WI38 (cell line): ENCODE measurements at regions not wholly inside any gene's neighbourhood (a gene's known extent, or its start where the extent isn't known, plus 50 kb on each side); places are given as distances from the start of the nearest gene placed in this dataset.

Experiments used
- H3K4me3 ChIP-seq: 2 replicates; pipeline ENCODE4 v1.5.1; 2011; ENCODE audit warnings: low read depth, mild to moderate bottlenecking, control low read depth, low read length
- CTCF ChIP-seq: IDR thresholded peaks from 2 replicates; pipeline ENCODE4 v1.5.1; 2012; ENCODE audit warnings: low read depth, mild to moderate bottlenecking, control low read depth, low read length

DNA sequence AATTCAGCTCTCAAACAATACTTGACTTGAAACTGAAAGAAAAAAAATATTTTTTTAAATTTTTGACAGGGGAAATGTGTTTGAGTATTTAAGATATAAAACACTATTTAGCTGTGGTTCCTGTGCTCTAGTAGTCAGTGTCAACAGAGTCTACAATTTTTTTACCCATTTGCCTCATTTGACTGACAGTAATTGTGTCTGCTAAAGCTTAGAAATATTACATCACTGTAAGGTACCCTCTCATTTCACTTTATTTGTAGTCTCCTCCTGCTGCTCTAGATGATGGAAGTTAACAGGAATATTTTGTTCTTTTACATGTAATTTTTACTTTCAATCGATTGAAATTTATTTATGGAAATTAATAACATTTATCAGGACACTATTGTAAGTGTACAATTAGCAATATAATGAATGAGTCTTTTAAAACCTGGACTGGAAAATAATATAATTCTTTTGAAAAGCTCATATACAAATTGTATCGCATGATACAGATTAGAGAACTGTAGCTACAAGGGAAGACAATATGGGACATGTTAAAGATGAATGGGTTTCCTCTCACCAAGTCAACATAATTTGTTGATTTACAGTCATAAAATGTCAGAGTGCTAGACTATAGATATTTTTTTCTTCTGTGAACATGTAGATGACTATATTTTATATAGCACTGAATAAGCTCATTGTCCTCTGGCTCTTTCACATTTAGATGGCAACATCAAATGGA lies 1186.5 kb upstream of the ADGRL3 start:
- no peak for TF ChIP-seq CTCF
- no peak overlapping the region for H3K4me3 ChIP-seq

GRCh38 chr4:60016971-60017370 lies 1183.2 kb upstream of the ADGRL3 start:
- H3K4me3 ChIP-seq, result no peak overlapping the region
- TF ChIP-seq CTCF, result no peak

DNA sequence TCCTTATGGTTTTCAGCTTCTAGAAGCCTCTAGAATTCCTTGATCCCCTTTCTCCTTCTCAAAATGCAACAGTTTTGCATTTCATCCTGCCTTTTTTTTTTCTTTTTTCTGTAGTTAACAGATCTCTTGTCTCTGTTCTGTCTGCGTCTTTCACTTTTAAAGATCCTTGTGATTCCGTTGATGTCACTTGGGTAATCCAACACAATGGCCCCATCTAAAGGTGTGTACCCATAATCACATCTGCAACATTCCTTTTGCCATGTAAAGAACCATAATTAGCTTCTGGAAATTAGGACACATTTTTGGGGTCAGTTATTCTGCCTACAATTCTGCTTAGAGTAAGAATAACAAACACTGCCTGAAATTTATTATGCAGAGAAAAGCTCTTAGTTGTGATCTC lies 1180.9 kb upstream of the ADGRL3 start:
- TF ChIP-seq CTCF, result no peak
- H3K4me3 ChIP-seq, result no peak overlapping the region

GRCh38 chr4:60019946-60020345 lies 1180.2 kb upstream of the ADGRL3 start:
- no peak overlapping the region for H3K4me3 ChIP-seq
- TF ChIP-seq CTCF, result no peak

- no peak for TF ChIP-seq CTCF
- H3K4me3 ChIP-seq, result no peak overlapping the region
These were observed 1179.7 kb upstream of the ADGRL3 start for GRCh38 chr4:60020389-60020788.

- H3K4me3 ChIP-seq, result no peak overlapping the region
- no peak for TF ChIP-seq CTCF
These were observed 1166.3 kb upstream of the ADGRL3 start for GRCh38 chr4:60033826-60034225.

DNA sequence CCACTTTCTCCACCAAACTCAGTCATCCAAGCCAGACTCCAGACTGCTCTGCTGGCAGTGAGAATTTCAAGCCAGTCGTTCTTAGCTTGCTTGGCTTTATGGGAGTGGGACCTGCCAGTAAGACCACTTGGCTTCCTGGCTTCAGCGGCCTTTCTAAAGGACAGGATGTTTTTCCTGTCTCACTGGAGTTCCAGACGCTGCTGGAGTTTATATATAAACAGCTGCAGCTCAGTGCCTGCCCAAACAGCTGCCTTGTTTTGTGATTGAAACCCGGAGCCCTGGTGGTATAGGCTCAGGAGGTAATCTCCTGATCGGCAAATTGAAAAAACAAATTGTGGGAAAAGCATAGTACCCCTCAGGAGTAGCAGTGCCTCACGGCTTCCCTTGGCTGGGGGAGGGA lies 1165.8 kb upstream of the ADGRL3 start:
- H3K4me3 ChIP-seq, result no peak overlapping the region
- TF ChIP-seq CTCF, result no peak
